ENCODE measurements at regions not wholly inside any gene's neighbourhood (a gene's known extent, or its start where the extent isn't known, plus 50 kb on each side); places are given as distances from the start of the nearest gene placed in this dataset.

DNA sequence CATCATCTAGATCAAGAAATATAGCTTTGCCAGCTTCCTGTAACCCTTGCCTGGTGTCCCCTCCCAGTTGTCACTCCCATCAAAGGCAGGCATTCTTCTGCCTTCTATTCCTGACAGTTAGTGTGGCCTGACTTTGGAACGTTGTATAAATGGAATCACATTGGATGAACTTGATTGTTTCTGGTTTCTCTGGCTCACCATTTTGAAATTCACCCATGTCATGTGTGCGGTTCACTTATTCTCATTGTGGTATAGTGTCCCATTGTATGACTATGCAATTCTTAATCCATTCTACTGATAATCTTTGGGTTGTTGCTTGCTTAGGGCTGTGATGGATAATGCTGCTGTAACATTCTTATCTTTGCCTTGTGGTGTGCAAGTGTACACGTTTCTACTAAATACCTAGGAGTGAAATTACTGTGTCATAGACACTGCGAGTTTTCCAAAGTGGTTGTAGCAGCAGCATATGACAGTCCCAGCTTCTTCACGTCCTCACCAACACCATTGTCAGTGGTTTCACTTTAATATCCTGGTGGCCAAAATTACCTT is 73.2 kb downstream of the VEGFA start:
- H3K4me1 ChIP-seq (ENCODE audit: insufficient read depth, low read length): no peaks in the 10 kb centered on the region
- whole genome bisulfite sequencing (ENCODE audit: extremely low coverage, insufficient read length, low lambda C conversion rate): no CpG with 5 or more reads among the region's 5 CpGs

More for the DNA sequence above, 73.2 kb downstream of the VEGFA start:
- Histone ChIP-seq H3K79me1 (ENCODE audit: insufficient read depth, low read depth, low read length, poor library complexity, severe bottlenecking) (no peaks in the 10 kb centered on the region), H3K27me3 (ENCODE audit: insufficient read depth, low read length) (no peaks in the 10 kb centered on the region), H3T11ph (ENCODE audit: low read length) (no peak overlapping the region), H4K91ac (ENCODE audit: insufficient read length, low read depth, low read length) (no peak overlapping the region), H3K14ac (ENCODE audit: insufficient read depth, low read length) (no peak overlapping the region), H3K9ac (ENCODE audit: extremely low read depth, insufficient read length, low read length) (no peak overlapping the region), H2BK15ac (ENCODE audit: low read depth, low read length) (no peak overlapping the region), H3K27ac (ENCODE audit: insufficient read length, low read depth, low read length) (no peak overlapping the region), H3K9me3 (ENCODE audit: control insufficient read depth, low read depth, low read length) (no peaks in the 10 kb centered on the region), H2BK12ac (ENCODE audit: insufficient read length, low read depth, low read length) (no peak overlapping the region), H4K8ac (replicated peaks; ENCODE audit: insufficient read length, low read depth, low read length) (no peak overlapping the region), H2AFZ (ENCODE audit: low read length) (no peak overlapping the region), H3K23me2 (ENCODE audit: insufficient read length, low read depth, low read length, poor library complexity, severe bottlenecking) (no peaks in the 10 kb centered on the region), H3K4me2 (ENCODE audit: insufficient read depth, insufficient read length, low read length) (no peak overlapping the region), H2BK5ac (ENCODE audit: insufficient read length, low read length) (no peak overlapping the region), H2BK20ac (ENCODE audit: low read depth, low read length, poor library complexity, severe bottlenecking) (no peak overlapping the region), H3K18ac (ENCODE audit: insufficient read length, low read depth, low read length) (no peak overlapping the region), H3K79me2 (ENCODE audit: insufficient read depth, low read length) (no peaks in the 10 kb centered on the region), H3K4ac (ENCODE audit: low read depth, low read length) (no peak overlapping the region), H3K56ac (ENCODE audit: insufficient read length, low read depth, low read length) (no peak overlapping the region), H2AK5ac (ENCODE audit: insufficient read length, low read length) (no peak overlapping the region), H4K5ac (ENCODE audit: insufficient read length, low read depth, low read length) (no peak overlapping the region), H2BK120ac (ENCODE audit: low read depth, low read length, poor library complexity, severe bottlenecking) (no peak overlapping the region), H3K23ac (ENCODE audit: insufficient read length, low read depth, low read length) (no peak overlapping the region), H4K20me1 (ENCODE audit: control insufficient read depth, insufficient read depth, insufficient read length) (no peaks in the 10 kb centered on the region)
- Mint-ChIP-seq H3K27ac (peak overlapping the region in 2 of 3 experiments; percentile 3 to 11; a peak in 1 of 7 replicates), H3K27me3 (ENCODE audit: low read depth) (peaks cover 3% of the 10 kb centered on the region; the same call in 1 of the 2 replicates), H3K9me3 (no peaks in the 10 kb centered on the region), H3K4me3 (no peak overlapping the region), H3K4me1 (peaks cover 12 to 16% of the 10 kb centered on the region in 2 experiments), H3K36me3 (ENCODE audit: insufficient read depth in 1 of 3, low read depth in 3 of 3) (no peaks in the 10 kb centered on the region)
- DNase-seq: no peak
- TF ChIP-seq, protein P1, sequence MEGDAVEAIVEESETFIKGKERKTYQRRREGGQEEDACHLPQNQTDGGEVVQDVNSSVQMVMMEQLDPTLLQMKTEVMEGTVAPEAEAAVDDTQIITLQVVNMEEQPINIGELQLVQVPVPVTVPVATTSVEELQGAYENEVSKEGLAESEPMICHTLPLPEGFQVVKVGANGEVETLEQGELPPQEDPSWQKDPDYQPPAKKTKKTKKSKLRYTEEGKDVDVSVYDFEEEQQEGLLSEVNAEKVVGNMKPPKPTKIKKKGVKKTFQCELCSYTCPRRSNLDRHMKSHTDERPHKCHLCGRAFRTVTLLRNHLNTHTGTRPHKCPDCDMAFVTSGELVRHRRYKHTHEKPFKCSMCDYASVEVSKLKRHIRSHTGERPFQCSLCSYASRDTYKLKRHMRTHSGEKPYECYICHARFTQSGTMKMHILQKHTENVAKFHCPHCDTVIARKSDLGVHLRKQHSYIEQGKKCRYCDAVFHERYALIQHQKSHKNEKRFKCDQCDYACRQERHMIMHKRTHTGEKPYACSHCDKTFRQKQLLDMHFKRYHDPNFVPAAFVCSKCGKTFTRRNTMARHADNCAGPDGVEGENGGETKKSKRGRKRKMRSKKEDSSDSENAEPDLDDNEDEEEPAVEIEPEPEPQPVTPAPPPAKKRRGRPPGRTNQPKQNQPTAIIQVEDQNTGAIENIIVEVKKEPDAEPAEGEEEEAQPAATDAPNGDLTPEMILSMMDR (conservative IDR thresholded peaks at IDR 0.05): no peak
